HL-60 (cell line): ENCODE measurements at regions not wholly inside any gene's neighbourhood (a gene's known extent, or its start where the extent isn't known, plus 50 kb on each side); places are given as distances from the start of the nearest gene placed in this dataset.

Source experiments
- CTCF ChIP-seq: IDR thresholded peaks from one replicate; pipeline ENCODE4 v1.5.1; 2011; ENCODE audit warnings: low read length, control low read depth, inconsistent platforms; ENCODE audit not compliant: insufficient read depth
- GABPA ChIP-seq: IDR thresholded peaks from 2 replicates; pipeline ENCODE4 v1.6.1; 2012; ENCODE audit warnings: low read depth
- POLR2AphosphoS5 ChIP-seq: IDR thresholded peaks from 2 replicates; pipeline ENCODE4 v1.6.1; 2012; ENCODE audit warnings: low read depth

GRCh38 chr11:16613262-16613511, 125.3 kb upstream of the C11orf58 start:
- TF ChIP-seq CTCF (no peak), POLR2AphosphoS5 (no peak), GABPA (no peak)
